ENCODE measurements at regions not wholly inside any gene's neighbourhood (a gene's known extent, or its start where the extent isn't known, plus 50 kb on each side); places are given as distances from the start of the nearest gene placed in this dataset.

DNA sequence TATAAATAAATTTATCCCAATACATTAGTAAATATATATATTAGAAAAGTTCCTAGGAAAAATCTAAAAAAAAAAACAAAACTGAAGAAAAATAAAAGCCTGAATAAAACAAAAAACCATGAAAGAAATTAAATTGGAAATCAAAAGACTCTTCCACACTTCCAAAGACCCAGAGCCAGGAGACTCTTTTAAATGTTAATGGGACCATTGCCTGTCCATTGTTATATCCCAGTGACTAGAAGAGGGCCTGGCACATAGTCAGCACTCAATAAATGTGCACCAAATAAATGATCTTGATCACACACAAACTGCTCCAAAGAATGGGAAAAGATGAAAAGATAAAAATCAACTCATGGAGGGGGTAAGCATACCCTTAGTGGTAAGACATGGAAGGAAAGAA is 51.3 kb upstream of the CLDN18 start:
- Histone ChIP-seq H3K4me2 (ENCODE audit: low read length) (no peak overlapping the region), H3K79me2 (no peaks in the 10 kb centered on the region), H3K27me3 (ENCODE audit: control insufficient read depth, insufficient read depth, low read length) (no peaks in the 10 kb centered on the region), H2AFZ (no peak overlapping the region), H3K36me3 (ENCODE audit: control insufficient read depth, insufficient read depth, low read length) (no peaks in the 10 kb centered on the region), H3K9ac (no peak overlapping the region), H3K9me3 (ENCODE audit: control insufficient read depth, low read length) (no peaks in the 10 kb centered on the region), H3K4me1 (no peaks in the 10 kb centered on the region), H3K27ac (no peak overlapping the region), H3K4me3 (ENCODE audit: low read depth, low read length) (no peak overlapping the region)
- TF ChIP-seq, protein P1, sequence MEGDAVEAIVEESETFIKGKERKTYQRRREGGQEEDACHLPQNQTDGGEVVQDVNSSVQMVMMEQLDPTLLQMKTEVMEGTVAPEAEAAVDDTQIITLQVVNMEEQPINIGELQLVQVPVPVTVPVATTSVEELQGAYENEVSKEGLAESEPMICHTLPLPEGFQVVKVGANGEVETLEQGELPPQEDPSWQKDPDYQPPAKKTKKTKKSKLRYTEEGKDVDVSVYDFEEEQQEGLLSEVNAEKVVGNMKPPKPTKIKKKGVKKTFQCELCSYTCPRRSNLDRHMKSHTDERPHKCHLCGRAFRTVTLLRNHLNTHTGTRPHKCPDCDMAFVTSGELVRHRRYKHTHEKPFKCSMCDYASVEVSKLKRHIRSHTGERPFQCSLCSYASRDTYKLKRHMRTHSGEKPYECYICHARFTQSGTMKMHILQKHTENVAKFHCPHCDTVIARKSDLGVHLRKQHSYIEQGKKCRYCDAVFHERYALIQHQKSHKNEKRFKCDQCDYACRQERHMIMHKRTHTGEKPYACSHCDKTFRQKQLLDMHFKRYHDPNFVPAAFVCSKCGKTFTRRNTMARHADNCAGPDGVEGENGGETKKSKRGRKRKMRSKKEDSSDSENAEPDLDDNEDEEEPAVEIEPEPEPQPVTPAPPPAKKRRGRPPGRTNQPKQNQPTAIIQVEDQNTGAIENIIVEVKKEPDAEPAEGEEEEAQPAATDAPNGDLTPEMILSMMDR (IDR thresholded peaks at IDR 0.05): no peak

Data from parathyroid adenoma (tissue), 2 donors.